Activated effector memory CD4-positive, alpha-beta T cell treated with anti-CD3 and anti-CD28 coated beads, Interleukin-2, amount 50 U/mL, for 16 hours (primary cell): ENCODE measurements at regions not wholly inside any gene's neighbourhood (a gene's known extent, or its start where the extent isn't known, plus 50 kb on each side); places are given as distances from the start of the nearest gene placed in this dataset.

Experiments used
- DNase-seq: peaks from one replicate; pipeline ENCODE4 v3.0.0-alpha.2; 2020

DNA sequence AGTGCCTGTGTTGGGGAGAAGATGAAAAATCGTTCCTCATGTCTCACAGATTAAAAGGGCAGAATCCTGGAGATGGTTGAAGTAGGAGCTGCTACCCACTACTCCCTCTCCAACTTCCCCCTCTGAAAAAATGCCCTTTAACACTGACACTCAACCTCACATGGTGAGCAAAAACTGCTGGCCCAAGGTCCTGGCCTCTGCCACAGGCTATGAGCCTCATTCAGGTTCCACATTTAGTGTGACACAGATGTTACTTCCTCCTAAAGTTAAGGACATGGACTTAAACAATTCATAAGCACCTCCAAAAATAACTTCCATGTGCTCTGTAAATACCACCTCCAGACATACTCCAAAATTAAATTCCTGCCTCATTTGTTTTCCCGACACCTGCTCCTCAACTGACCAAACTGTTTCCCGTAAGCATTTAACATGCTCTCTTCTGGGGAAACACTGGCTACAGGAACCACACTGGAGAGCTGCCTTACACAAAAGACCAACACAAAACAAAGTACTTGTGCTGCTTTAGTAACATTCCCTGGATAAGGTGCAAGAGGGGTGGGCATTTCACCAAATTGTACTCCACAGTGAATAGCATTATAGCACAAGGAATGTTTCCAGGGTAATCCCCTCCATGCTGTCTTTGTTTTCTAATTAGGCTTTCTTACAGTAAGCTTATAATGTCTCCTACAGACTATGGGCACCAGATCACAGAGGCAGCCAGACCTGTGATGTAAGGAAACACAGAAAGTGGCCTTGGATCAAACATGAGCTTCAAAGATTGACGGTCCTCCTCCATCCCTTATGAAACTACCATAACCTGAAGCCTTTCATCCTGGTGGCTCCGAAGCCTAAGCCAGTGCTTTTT, 57.0 kb downstream of the PHLDA1 start:
- no peak for DNase-seq

DNA sequence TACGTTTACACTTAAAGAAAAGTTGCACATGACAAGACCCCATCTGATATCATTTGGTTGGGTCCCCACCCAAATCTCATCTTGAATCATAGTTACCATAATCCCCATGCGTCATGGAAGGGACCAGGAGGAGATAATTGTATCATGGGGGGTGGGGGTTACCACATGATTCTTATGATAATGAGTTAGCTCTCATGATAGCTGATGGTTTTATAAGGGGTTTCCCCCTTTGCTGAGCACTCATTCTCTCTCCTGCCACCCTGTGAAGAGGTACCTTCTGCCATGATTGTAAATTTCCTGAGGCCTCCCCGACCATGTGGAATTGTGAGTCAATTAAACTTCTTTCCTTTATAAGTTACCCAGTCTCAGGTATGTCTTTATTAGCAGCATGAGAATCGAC, 60.3 kb downstream of the PHLDA1 start:
- DNase-seq = no peak

DNA sequence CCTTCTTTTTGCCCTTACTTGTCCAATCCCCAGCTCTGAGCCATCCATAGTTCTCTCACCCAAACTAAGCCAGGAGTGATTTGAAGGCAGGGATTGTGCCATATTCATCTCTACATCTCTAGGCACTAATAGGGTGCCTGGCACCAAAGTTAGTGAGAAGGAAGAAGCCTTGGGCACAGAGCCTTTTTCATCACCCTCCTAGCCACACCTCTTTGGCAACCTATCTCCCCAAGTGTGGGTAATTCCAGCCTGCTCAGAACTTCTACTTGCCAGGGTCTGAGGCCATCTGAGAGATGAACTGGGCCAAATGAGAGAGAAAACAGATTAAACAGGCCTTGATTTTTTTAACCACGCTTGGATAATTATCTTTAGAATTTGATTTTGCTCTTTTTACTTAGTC, 61.3 kb downstream of the PHLDA1 start:
- DNase-seq = no peak

DNA sequence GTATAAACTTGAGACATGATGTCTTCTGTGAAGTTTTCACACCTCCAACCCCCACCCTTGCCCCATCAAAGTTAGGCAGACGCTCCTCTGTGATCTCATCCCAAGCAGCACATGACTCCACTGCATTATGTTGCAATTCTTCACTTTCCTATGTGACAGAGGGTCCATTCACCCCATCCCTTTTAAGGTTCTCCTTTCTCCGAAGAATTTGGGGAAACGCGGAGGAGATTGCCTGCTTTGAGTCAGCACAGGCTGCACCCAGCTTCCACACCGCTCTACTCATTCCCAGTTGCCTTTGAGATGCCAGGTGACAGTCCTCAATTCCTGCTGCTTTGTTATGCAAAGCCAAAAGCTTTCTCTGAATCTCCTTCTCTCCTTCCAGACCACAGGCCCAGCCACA, 61.8 kb downstream of the PHLDA1 start:
- no peak for DNase-seq

DNA sequence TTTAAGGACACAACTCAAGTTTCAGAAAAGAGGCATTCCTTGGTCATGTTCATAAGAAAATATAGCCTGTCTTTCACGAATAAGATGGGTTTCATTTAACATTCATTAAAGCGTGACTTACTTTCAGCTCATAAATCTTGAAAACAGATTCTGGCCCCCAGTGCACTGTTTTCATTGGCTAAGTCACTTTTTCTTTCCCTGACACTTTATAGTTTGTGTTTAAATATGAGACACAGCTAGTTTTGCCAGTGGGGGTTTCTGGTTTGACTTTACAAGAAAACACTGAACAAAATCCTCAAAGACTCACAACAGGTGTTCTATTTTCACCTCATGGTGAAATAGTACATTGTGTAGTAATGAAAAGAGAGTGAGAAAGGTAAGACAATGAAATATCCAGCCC, 65.9 kb downstream of the PHLDA1 start:
- DNase-seq = no peak

DNA sequence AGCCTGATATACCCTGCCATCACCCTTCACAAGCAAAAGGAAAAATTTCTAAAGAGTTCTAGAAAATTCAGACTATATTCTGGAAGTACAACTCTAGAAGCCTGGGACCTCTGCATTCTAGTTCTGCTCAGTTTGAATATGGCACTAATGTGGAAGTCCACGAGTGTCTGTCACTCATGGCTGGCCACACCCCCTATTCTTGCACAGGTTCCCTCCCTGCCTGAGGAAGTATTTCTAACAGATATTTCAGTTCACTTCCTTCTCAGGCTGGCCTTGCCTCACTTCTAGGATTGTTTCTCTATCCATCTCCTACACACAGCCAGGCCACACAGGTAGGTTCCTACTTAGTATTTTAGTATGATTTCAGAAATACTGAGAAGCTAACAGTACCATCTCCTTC, 67.4 kb downstream of the PHLDA1 start:
- no peak for DNase-seq

DNA sequence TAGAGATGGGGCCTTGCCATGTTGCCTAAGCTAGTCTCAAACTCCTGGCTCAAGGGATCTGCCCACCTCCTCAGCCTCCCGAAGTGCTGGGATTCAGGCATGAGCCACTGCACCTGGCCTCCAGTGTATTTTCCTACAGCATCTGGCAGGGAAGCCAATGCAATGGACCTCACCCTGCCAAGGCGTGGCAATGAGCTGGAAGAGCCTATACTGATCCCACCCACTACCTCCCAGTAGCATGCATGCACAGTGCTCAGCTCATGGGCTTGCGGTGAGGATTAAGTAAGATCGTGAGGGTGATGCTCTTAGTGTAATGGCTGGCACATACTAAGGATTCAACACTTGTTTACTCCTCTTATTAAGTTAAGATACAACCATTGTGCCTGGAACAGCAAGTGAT, 69.7 kb downstream of the PHLDA1 start:
- no peak for DNase-seq

DNA sequence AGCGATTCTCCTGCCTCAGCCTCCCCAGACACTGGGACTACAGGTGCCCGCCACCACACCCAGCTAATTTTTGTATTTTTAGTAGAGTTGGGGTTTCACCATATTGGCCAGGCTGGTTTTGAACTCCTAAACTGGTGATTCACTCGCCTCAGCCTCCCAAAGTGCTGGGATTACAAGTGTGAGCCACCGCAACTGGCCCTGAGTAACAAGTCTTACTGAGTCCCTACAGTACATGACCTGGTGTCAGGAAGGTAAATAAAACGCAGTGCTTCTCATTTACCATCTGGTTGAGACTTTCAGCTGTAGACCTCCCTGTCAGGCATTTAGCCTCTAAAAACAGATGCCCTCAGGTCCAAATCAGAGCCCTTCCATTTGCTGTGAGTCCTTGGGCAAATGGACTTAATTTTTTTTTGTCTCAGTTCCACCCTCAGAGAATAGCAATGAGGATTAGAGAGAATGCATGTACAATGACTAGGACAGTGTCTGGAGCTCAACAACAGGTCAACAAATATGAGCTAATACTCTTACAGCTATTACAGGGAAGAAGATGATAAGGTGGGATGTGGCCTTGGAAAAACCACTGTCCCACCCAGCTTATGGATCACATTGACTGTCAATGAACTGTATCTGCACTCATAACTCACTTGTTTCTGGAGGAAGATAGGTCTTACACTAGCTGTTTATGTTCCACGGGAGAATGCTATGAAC, 70.5 kb downstream of the PHLDA1 start:
- DNase-seq = no peak

DNA sequence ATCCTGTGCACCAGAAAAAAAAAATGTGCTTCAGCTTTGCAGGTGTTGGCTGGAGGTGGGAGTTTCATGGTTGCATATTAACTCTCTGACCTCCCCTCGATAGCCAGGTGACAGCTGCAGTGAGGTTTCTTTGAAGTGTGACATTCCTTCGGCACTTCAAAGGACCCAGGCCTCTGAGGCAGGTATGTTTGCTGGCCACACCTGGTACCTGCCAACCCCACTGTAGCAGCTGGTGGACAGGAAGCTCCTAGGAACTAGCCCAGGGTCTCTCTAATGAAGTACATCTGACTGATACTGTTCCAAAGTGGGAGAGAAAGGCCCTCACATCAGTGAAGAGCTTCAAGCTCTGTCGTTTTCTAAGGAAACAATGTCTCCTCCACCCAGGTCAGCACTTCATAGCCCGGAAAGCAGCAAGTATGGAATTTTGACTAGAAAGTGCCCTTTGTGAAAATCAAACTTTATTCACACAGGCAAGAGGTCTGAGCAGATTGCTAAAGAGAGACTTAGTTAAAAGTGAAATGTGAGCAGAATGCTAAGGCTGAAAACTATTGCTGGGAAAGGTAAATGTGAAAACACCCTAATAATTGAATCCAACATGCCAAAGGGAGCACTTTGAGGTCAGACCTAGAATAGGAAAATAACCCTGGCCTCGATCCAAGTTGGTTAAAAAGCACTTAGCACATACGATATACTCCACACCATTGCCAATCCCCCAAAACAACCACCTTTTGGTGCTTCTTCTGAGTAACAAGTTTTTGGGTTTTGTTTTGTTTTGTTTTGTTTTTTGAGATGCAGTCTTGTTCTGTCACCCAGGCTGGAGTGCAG, 71.3 kb downstream of the PHLDA1 start:
- no peak for DNase-seq

DNA sequence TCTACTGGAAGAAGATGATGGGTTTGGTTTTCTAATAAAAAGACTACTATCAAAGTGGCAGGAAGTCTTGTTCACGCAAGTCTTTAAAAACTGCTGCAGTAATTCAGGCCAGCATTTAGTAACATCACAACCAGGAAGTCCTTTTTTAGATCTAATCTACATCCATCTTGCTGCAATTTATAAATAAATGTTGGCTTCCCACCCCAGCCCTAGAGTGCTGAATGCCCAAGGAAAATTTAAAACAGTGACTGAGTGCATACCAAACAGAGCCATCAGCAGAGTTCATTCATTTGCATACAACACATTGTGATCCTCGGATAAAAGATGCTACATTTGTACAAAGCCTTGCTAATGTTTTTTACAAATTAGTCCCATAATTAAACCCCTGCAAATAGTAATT, 72.1 kb downstream of the PHLDA1 start:
- no peak for DNase-seq

DNA sequence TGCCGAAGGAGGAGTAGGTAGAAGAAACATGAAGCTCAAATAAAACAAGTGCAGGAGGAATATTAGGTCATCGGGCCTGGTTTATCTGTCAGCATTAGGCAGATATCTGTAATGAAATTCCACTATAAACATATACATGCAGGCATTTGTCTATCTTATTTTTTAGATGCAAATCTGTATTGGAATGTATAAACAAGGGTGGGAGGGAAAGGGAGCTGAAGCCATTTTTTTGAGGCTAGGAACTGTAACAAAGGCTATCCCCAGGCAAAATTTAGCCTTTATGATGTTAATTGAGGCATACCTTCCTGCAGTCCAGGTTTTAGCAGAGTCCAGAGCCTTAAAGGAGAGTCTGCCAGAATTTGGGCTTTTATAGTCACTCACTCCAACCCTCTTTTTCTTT, 72.5 kb downstream of the PHLDA1 start:
- DNase-seq = no peak

DNA sequence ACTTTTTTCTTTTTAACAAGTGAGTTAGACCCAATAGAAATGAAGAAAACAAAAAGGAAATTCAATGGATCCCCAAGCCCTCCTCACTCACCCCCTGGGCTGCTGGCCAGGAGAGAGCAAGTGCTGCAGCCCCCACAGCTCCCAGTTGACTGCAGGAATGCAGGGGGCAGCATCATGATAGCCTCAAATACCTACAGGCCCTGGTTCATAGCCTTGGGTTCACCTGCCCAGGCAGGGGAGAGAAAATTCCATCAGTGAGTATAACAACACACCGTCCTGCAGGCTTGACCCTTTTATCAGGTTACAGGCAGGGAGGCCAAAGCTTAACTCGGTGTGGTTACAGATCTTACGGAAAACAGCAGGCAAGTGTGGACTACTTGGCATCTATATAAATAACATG, 76.3 kb downstream of the PHLDA1 start:
- DNase-seq = no peak

DNA sequence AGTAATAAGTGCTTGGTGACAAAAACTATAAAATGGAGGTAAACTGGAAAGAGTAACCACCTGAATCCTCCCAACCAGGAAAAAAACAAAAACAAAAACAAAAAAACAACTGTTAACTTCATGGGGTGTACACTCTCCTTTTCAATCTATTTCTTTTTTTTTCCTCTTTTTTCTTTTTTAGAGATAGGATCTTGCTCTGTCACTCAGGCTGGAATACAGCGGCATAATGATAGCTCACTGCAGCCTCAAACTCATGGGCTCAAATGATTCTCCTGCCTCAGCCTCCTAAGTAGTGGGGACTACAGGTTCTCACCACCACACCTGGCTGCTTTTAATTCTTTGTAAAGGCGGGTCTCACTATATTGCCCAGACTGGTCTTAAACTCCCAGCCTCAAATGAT, 76.8 kb downstream of the PHLDA1 start:
- no peak for DNase-seq

DNA sequence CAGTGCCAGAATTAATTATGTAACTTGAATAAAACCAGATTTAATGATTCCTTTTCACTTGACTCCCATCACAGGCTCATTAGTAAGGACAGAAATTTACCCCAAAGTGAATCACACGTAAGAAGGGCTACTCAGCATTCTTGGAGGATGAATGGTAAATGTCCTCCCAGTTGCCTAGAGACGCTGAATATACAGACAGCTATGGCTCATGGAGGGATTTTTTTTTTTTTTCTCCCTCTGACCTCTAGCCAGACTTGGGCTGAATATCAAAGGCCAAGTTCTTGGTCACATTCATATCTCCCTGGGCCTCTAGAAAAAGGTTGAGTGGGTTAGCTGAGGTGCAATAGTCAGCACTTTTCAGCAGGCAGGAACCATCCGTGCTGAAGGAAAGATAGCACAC, 77.5 kb downstream of the PHLDA1 start:
- no peak for DNase-seq

DNA sequence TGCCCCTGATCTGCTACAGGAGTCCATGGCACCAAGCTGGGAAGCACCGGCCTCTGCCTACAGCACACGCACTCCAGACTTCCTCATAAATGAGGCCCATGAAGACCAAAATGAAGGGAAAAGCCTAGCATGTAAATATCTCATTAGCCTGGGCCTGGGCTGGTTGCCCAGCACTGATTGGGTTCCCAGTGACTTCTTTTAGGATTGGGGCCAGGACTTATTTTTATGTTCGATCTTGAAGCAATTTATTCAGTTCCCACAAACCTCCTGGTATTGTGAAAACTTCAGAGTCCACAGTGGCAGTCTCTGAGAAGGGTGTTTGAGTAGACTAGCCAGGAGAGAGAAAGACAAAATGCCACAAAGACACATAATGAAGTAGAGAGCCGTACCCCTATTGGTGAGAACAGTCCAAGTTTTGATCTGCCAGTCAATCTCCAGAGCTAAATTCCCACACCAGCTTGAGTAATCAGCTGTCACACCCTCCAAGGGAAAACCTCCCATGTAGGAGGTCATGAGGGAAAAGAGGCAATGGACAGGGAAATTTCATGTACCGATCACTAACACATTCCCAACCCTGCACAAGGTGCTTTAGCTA, 78.2 kb downstream of the PHLDA1 start:
- no peak for DNase-seq

DNA sequence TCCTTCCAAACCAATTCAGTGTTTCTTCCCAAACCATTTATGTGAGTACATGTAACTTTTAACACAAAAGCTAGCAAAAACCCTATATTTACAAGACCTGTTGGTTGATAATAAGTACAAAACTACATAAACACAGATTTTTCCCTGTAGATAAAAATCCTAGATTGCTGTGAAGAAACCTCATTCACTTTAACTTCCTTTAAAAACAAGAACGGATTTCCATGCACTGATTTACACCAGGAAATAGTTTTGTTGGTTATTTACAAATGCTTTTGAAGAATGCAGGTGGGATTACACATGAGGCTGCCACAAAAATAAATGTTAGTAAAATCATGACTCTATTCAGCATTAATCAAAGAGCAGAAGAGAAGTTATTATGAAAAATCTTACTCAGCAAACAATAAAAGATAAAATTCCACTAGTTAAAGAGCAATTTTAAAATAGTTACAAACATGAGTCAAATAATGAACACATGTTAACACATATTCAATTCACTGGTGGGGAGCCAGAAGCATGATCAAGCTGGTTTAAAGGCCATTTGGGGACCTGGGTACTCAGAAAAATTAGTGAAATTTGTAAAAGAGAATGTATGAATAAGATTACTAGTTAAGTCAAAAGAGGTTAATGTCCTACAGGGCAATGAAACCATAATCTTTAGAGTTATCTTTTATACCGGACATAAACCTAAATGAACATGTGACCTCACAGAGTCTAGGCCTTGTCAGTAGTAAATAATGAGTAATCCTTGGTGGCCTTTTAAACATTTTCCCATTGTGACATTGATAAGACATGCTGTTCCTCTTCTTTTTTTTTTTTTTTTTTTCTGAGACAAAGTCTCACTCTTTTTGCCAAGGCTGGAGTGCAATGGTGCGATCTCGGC, 79.9 kb downstream of the PHLDA1 start:
- no peak for DNase-seq

DNA sequence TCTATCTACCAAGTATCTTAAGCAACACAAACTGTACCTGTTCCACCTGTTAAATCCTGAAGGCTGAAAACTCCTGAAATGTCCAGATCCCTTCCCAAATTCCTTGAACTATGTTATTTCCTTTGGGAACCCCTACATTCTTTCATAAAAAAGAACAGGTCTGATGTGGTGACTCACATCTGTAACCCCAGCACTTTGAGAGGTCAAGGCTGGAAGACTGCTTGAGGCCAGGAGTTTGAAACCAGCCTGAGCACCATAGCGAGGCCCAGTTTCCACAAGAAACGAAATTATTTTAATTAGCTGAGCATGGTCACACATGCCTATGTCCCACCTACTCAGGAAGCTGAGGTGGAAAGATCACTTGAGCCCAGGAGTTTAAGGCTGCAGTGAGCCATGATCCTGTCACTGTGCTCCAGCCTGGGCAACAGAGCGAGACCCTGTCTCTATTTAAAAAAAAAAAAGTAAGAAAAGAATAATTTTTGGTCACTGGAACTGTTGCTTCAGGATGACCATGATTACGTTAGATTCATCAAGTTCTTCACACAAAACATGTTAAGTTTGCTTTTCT, 84.3 kb downstream of the PHLDA1 start:
- no peak for DNase-seq

DNA sequence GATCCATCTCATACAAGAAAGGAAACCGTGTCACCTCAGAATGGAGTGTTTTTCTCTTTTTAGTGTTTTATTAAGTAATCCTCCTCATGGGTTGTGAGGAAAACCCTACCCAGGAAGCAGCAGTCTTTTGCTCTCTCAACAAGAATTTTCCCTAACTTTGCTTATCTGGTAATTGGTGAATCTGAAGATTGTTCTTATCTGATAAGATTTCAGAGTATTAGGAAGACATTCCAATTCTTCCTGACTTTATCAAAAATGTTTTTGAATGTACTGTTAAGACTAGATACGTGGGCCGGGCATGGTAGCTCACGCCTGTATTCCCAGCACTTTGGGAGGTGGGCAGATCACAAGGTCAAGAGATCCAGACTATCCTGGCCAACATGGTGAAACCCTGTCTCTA, 86.0 kb downstream of the PHLDA1 start:
- no peak for DNase-seq

DNA sequence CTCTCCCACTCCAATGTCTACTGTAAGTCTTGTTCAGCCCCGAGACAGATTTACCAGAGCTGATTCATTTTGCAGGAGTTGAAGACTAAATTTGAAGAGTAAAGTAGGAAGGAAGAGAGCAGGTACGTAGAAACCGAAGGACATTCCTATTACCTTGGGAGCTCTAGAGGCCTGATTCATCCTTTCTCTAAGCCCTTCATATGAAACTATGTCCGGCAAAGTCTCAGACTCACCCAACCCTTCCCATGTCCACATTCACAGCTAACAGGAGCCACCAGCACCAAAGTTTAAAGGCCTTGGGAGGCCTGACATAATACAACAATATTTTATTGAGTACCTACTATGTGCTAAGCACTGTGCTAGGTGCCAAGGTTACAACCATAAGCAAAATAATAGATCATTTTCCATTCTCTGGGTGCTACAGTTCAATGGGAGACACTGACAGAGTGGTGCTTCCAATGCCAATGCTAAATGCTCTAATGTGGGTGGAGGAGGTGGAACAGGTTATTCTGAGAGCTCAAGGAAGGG, 86.6 kb downstream of the PHLDA1 start:
- no peak for DNase-seq

DNA sequence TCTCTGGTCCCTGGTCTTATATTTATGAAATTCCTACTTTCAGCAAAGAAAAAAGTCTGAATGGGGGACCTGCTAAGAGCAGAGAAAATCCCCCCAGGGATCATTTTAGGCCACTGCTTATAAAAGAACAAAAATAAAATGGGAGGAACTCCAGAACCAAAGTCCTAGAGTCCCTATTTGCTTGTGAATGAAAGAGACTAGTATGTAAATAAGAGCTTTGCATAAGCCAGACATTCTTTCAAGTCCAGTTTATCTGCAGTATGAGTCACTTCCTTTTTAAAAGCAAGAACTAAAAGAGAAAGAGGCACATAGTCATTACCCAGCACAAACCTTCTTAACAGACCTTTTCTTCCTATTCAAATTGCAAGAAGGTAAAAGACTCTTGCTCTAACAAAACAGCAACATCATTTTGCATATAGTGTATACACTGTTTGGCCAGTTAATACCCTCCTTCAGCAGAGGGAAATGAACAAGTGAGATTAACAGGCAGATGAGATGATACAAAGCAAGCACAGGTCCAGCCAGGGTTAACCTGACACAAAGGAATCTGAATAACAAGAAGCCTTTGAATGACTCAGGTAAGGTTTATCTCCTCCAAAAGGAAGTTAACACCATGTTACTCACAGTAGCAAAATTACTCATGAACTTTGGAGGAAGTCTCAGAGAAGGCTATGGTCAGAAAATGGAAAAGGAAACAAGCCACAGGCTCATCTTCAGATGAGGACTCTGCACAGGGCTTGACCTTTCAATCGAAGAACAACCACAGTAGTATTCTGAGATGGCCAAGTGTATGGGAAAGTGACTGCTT, 87.3 kb downstream of the PHLDA1 start:
- DNase-seq = no peak

DNA sequence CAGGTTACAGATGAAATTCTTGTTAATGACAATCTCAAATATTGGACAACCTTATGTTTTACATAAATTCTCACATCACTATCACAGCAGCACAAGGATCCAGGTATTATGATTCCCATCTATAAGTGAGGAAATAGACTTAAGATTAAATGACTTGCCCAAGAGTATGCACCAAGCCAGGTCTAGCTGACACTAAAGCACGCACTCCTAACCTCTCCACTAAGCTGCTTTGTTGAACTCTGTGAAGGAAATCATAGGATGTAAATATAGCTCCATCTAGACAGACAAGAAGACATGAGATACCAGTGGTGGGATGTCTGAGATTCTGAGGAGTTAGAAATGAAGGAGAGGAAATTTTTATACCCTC, 87.9 kb downstream of the PHLDA1 start:
- DNase-seq = no peak
